Uterus (tissue), 2 donors: ENCODE measurements at regions not wholly inside any gene's neighbourhood (a gene's known extent, or its start where the extent isn't known, plus 50 kb on each side); places are given as distances from the start of the nearest gene placed in this dataset.

ENCODE experiments used
- POLR2A ChIP-seq, 2 donors: fragments of 450-650 bp; IDR thresholded peaks; one replicate each; pipeline ENCODE4 v1.6.1; 2016; ENCODE audit warnings: antibody characterized with exemption in 2 of 2, mild to moderate bottlenecking in 1 of 2, moderate library complexity in 1 of 2
- TF ChIP-seq, protein P1 (sequence below), 4 experiments: fragments of 200-600 bp in 2 of 4; fragments of 450-650 bp in 2 of 4; sonication (generic) in 2 of 4; IDR thresholded peaks; one replicate each; pipeline ENCODE4 v1.5.1; 2016 to 2019; ENCODE audit warnings: antibody characterized with exemption in 4 of 4, mild to moderate bottlenecking in 2 of 4, moderate library complexity in 1 of 4

DNA sequence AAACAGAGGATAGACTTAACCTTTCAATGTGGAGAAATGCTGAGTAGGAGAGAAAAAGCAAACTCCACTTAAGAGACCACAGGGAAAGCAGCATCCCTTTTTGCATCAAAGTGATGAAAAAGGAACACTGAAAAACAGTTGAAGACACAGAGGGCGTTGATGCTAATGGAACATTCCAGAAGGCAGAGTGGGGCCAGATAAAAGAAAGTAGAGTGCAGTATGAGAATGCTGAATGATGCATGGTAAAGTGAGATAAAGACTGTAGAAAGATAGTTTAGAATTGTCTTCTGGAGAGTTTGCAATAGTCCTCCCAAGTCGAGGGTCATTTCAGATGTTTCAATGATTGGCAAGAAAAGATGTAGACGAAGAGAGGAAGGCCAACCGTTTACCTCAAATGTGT lies 574.3 kb downstream of the PRR16 start:
- TF ChIP-seq, protein P1, sequence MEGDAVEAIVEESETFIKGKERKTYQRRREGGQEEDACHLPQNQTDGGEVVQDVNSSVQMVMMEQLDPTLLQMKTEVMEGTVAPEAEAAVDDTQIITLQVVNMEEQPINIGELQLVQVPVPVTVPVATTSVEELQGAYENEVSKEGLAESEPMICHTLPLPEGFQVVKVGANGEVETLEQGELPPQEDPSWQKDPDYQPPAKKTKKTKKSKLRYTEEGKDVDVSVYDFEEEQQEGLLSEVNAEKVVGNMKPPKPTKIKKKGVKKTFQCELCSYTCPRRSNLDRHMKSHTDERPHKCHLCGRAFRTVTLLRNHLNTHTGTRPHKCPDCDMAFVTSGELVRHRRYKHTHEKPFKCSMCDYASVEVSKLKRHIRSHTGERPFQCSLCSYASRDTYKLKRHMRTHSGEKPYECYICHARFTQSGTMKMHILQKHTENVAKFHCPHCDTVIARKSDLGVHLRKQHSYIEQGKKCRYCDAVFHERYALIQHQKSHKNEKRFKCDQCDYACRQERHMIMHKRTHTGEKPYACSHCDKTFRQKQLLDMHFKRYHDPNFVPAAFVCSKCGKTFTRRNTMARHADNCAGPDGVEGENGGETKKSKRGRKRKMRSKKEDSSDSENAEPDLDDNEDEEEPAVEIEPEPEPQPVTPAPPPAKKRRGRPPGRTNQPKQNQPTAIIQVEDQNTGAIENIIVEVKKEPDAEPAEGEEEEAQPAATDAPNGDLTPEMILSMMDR (IDR thresholded peaks at IDR 0.05), result no peak
- no peak for TF ChIP-seq POLR2A (IDR thresholded peaks at IDR 0.05)
